Heart right ventricle (tissue), 16 donors: ENCODE measurements at regions not wholly inside any gene's neighbourhood (a gene's known extent, or its start where the extent isn't known, plus 50 kb on each side); places are given as distances from the start of the nearest gene placed in this dataset.
A peak's percentile ranks its signal among the peaks of the same experiment; 100 is the strongest.

ENCODE experiments used
- ATAC-seq, 8 donors: fragments of 200-7000 bp; cut with Tn5 transposase; one replicate each; pipeline ENCODE4 v1.9.1; 2020; ENCODE audit warnings: mild to moderate bottlenecking in 8 of 8, moderate library complexity in 8 of 8, moderate number of reproducible peaks in 1 of 8
- DNase-seq, 2 donors: peaks; one replicate each; pipeline ENCODE4 v3.0.0-alpha.2; 2020
- H3K27ac ChIP-seq, 10 donors: fragments of 200-600 bp; sonication (generic) in 2 of 10; one replicate each; pipeline versions ENCODE4 v1.5.0 to v1.8.0; 2020 to 2022; ENCODE audit warnings: mild to moderate bottlenecking in 3 of 10
- H3K27me3 ChIP-seq, 7 donors: fragments of 200-600 bp; one replicate each; pipeline ENCODE4 v1.8.0; 2021 to 2022; ENCODE audit warnings: mild to moderate bottlenecking in 2 of 7
- H3K36me3 ChIP-seq, 9 donors: fragments of 200-600 bp; sonication (generic) in 1 of 9; one replicate each; pipeline versions ENCODE4 v1.5.0 to v1.8.0; 2020 to 2022; ENCODE audit warnings: mild to moderate bottlenecking in 2 of 9
- H3K4me1 ChIP-seq, 9 donors: fragments of 200-600 bp; sonication (generic) in 1 of 9; one replicate each; pipeline versions ENCODE4 v1.5.0 to v1.8.0; 2020 to 2022; ENCODE audit warnings: mild to moderate bottlenecking in 4 of 9
- H3K4me3 ChIP-seq, 10 donors: fragments of 200-600 bp; sonication (generic) in 2 of 10; one replicate each; pipeline versions ENCODE4 v1.5.0 to v1.8.0; 2020 to 2022; ENCODE audit warnings: mild to moderate bottlenecking in 7 of 10, moderate library complexity in 2 of 10
- H3K9me3 ChIP-seq, 11 donors: fragments of 200-600 bp in 10 of 11; sonication (generic) in 2 of 11; one replicate each; pipeline versions ENCODE4 v1.5.0 to v1.8.0; 2013 to 2022; ENCODE audit warnings: mild to moderate bottlenecking in 2 of 11, control low read depth in 1 of 11, moderate library complexity in 1 of 11
- WGBS, 2 donors: extraction: QIAGEN DNeasy Blood & Tissue Kit; methylation state at CpG; one replicate each; pipeline ENCODE4 v1.1.7; 2013; ENCODE audit warnings: inconsistent platforms in 1 of 2; 5-methylcytosine and 5-hydroxymethylcytosine counted together
- intact Hi-C, 10 donors: fragments of 100-400 bp; cut with DNase I; formaldehyde crosslinking; loops; one replicate each; pipeline versions ENCODE4 v1.11.1 to v1.14.2; 2022
- TF ChIP-seq, protein P1 (sequence below), 9 donors: fragments of 200-600 bp; sonication (generic) in 2 of 9; IDR thresholded peaks; one replicate each; pipeline versions ENCODE4 v1.5.0 to v1.8.0; 2021 to 2022; ENCODE audit warnings: antibody characterized with exemption in 9 of 9, mild to moderate bottlenecking in 5 of 9, moderate library complexity in 1 of 9
- donor health status: Arrhythmogenic right ventricular cardiomyopathy.
- donor health status: ischemic (EF 13 %, LVEDD 7.1; RV severe dilation, severe dysfunction).
- donor health status: healthy with polysubstance abuse.
- donor health status: DM: no; HTN: yes; CAD: no.
- donor health status: DM: no; HTN: no; CAD: no.
- donor health status: ischemic (EF 25% LVEDD 6.9; RV normal size, moderate dysfunction).
- donor health status: ischemic (EF 25% LVEDD 5.7; RV mildly dilated, moderate dysfunction).
- donor health status: healthy.
- donor health status: DM: yes; HTN: yes; CAD: no.
- donor health status: Ischemic cardiomyopathy.
- donor health status: ischemic (EF 35%, LVEDD 5.7; RV mildly dilated, moderate dysfunction).
- donor health status: nonischemic (EF 11% LVEDD 7.7; RV severe dilation, severe dysfunction).
- donor health status: DM: yes; HTN: yes; CAD: no.
- donor health status: PGD.
- donor health status: ischemic (EF 29% LVEDD 5.4; RV normal size, mild dysfunction).
- donor health status: nonischemic (EF 23%, LVEDD 6.1; RV moderate dilation, normal function).

DNA sequence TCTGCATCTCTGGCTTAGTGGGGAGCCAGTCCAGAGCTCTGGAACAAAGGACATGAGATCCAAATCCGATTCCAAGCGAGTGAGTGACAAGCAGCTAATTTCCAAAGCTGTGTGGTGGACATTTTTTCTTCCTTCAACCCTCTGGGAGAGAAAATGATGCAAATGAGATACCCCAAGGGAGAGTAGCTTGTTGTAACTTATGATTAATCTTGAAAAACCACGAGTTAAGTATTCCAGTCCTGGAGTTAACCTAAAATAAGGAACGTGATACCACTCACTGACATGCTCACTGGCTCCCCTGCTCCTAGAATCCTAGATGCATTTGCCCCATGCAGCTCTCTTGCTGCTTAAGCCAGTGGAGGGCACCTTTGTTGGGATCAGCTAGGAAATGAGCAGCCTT lies 116.0 kb upstream of the HABP2 start:
- TF ChIP-seq, protein P1, sequence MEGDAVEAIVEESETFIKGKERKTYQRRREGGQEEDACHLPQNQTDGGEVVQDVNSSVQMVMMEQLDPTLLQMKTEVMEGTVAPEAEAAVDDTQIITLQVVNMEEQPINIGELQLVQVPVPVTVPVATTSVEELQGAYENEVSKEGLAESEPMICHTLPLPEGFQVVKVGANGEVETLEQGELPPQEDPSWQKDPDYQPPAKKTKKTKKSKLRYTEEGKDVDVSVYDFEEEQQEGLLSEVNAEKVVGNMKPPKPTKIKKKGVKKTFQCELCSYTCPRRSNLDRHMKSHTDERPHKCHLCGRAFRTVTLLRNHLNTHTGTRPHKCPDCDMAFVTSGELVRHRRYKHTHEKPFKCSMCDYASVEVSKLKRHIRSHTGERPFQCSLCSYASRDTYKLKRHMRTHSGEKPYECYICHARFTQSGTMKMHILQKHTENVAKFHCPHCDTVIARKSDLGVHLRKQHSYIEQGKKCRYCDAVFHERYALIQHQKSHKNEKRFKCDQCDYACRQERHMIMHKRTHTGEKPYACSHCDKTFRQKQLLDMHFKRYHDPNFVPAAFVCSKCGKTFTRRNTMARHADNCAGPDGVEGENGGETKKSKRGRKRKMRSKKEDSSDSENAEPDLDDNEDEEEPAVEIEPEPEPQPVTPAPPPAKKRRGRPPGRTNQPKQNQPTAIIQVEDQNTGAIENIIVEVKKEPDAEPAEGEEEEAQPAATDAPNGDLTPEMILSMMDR (IDR thresholded peaks at IDR 0.05), result no peak

DNA sequence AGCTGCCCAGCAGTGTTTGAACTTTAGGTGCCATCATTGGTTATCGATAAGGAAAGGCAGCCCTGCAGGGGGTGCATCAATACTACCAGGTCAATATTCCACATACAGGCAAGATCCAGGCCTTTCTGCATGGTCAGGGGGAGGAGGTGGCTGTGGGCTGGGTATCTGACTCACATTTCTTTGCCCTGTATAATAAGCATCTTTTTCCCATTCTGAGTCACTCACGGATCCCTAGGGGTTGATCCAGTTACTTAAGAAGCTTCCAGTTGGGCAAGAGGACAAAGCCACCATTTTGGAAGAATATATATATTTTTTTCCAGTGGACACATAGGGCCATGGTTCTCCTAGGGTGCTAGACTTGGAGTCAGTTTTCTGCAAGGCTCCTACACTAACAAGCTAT lies 114.2 kb upstream of the HABP2 start:
- no peak for ATAC-seq
- intact Hi-C loops, result no loop called here
- WGBS, 2 donors, result 82 to 90% methylated on average over 2 of the region's 2 CpGs

More for the DNA sequence above, 116.0 kb upstream of the HABP2 start:
- Histone ChIP-seq H3K27me3 (peaks cover 0 to 5% (median 0%) of the 10 kb centered on the region in 7 donors), H3K4me1 (no peaks in the 10 kb centered on the region), H3K27ac (no peak overlapping the region), H3K36me3 (no peaks in the 10 kb centered on the region), H3K9me3 (peaks cover 0 to 7% (median 0%) of the 10 kb centered on the region in 11 donors), H3K4me3 (no peak overlapping the region)
- intact Hi-C loops, result no loop called here
- WGBS, 2 donors, result 63 to 64% methylated on average over 4 of the region's 4 CpGs
- DNase-seq (no peak), ATAC-seq (no peak)

DNA sequence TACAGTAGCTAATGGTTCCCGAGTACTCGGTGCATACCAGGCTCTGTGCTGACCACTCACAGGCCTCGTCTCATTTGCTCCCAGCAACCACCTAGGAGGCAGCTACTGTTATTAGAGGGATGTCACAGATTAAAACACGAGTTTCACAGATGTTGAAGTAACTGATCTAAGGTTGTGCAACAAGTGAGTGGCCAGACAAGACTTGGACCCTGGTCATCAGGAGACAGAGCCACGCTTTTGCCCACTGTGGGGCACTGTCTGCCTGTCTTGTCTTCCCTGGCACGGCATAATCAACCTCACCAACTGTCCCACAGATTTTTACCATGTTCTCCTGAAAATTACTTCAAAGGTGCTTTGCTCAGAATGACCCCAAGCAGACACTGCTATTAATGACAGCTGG lies 111.6 kb upstream of the HABP2 start:
- intact Hi-C loops, result no loop called here
- DNase-seq (no peak), ATAC-seq (peak in 3 of 8 donors; percentile 44 to 52 (median 52))
- H3K4me3 ChIP-seq, result no peak overlapping the region
- H3K27ac ChIP-seq, result no peak overlapping the region
- H3K9me3 ChIP-seq, result no peaks in the 10 kb centered on the region
- no peaks in the 10 kb centered on the region for H3K36me3 ChIP-seq
- 85 to 86% methylated on average over 6 of the region's 6 CpGs for WGBS, 2 donors
- H3K4me1 ChIP-seq, result peaks cover 0 to 5% (median 0%) of the 10 kb centered on the region in 9 donors
- peaks cover 0 to 8% (median 0%) of the 10 kb centered on the region in 7 donors for H3K27me3 ChIP-seq
- TF ChIP-seq, protein P1 (IDR thresholded peaks at IDR 0.05), result peak in 4 of 9 donors; percentile 13 to 33 (median 22)

More for the DNA sequence above, 114.2 kb upstream of the HABP2 start:
- peaks cover 0 to 5% (median 0%) of the 10 kb centered on the region in 9 donors for H3K4me1 ChIP-seq
- no peaks in the 10 kb centered on the region for H3K36me3 ChIP-seq
- DNase-seq, result no peak
- peaks cover 0 to 5% (median 0%) of the 10 kb centered on the region in 11 donors for H3K9me3 ChIP-seq
- H3K27me3 ChIP-seq, result peaks cover 0 to 5% (median 0%) of the 10 kb centered on the region in 7 donors
- H3K4me3 ChIP-seq, result no peak overlapping the region
- no peak overlapping the region for H3K27ac ChIP-seq
- TF ChIP-seq, protein P1 (IDR thresholded peaks at IDR 0.05), result no peak

DNA sequence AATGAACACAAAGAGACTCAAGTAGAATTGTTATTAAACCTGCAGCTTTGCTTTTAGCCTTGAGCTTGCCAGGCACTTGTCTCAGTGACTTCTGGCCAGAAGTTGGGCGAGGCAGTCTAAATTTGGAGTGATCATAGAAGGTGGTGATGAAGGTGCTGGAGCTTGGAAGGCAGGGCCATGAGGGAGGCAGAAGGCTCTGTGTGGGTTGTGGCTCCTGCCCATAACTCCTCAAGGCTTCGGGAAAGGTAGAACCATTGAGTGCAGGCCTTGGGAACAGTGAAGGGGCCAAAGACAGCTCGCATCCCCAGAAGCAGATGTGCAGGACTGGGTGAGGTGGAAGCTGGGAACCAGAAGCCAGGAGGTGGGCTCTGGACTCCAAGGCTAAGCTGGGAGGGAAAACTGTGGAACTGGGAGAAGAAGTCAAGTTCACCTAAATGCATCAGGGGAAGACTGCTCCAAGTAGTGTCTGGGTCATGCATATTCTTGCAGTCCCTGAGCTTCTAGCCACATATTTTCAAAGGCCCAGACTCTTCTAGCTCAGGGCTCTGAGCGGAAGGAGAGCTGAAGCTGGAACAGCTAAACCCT lies 111.1 kb upstream of the HABP2 start:
- WGBS, 2 donors, result 91 to 92% methylated on average over 4 of the region's 4 CpGs
- no peaks in the 10 kb centered on the region for H3K9me3 ChIP-seq

More for the DNA sequence above, 111.1 kb upstream of the HABP2 start:
- DNase-seq (no peak), ATAC-seq (peak in 1 of 8 donors; percentile 21)
- peaks cover 0 to 5% (median 0%) of the 10 kb centered on the region in 9 donors for H3K4me1 ChIP-seq
- peaks cover 0 to 4% (median 0%) of the 10 kb centered on the region in 7 donors for H3K27me3 ChIP-seq
- H3K27ac ChIP-seq, result no peak overlapping the region
- no peaks in the 10 kb centered on the region for H3K36me3 ChIP-seq
- no peak overlapping the region for H3K4me3 ChIP-seq
- intact Hi-C loops, result no loop called here
- TF ChIP-seq, protein P1 (IDR thresholded peaks at IDR 0.05), result no peak
